Sigmoid colon (tissue), 4 donors: ENCODE measurements at regions not wholly inside any gene's neighbourhood (a gene's known extent, or its start where the extent isn't known, plus 50 kb on each side); places are given as distances from the start of the nearest gene placed in this dataset.

ENCODE experiments used
- CTCF ChIP-seq, 4 experiments: fragments of 450-650 bp in 3 of 4; fragments of 200-600 bp in 1 of 4; IDR thresholded peaks; one replicate each; pipeline ENCODE4 v1.5.1; 2016 to 2019; ENCODE audit warnings: antibody characterized with exemption in 4 of 4, mild to moderate bottlenecking in 3 of 4, moderate library complexity in 2 of 4
- EP300 ChIP-seq, 4 donors: sonication (generic); formaldehyde crosslinking; IDR thresholded peaks; one replicate each; pipeline ENCODE4 v1.6.1; 2017; ENCODE audit warnings: antibody characterized with exemption in 4 of 4
- POLR2A ChIP-seq, 2 donors: fragments of 450-650 bp; IDR thresholded peaks; one replicate each; pipeline ENCODE4 v1.6.1; 2016; ENCODE audit warnings: antibody characterized with exemption in 2 of 2, mild to moderate bottlenecking in 2 of 2, moderate library complexity in 2 of 2

- TF ChIP-seq CTCF (IDR thresholded peaks at IDR 0.05) (no peak), EP300 (IDR thresholded peaks at IDR 0.05) (no peak), POLR2A (IDR thresholded peaks at IDR 0.05) (no peak)
These were observed 1471.8 kb downstream of the PCDH7 start for GRCh38 chr4:32191961-32192360.
